SIG-M5 treated with dmso at 0.1 percent for 504 hours (cell line): ENCODE measurements at regions not wholly inside any gene's neighbourhood (a gene's known extent, or its start where the extent isn't known, plus 50 kb on each side); places are given as distances from the start of the nearest gene placed in this dataset.

ENCODE experiments used
- DNase-seq: peaks from one replicate; lab custom pipeline; 2025; ENCODE audit not compliant: unreplicated experiment; lab: John Stamatoyannopoulos, UW

GRCh38 chr17:13735861-13736260, 134.1 kb upstream of the HS3ST3A1 start:
- DNase-seq, result no peak

GRCh38 chr17:13736916-13737315, 135.2 kb upstream of the HS3ST3A1 start:
- DNase-seq, result no peak

GRCh38 chr17:13740686-13741085, 139.0 kb upstream of the HS3ST3A1 start:
- DNase-seq, result no peak

- no peak for DNase-seq
Observed at GRCh38 chr17:13741744-13742143, 140.0 kb upstream of the HS3ST3A1 start.

GRCh38 chr17:13743906-13744305, 142.2 kb upstream of the HS3ST3A1 start:
- no peak for DNase-seq

- DNase-seq, result peak; percentile 8
Observed at GRCh38 chr17:13746404-13746803, 144.7 kb upstream of the HS3ST3A1 start.

- no peak for DNase-seq
Observed at GRCh38 chr17:13749166-13749890, 147.6 kb upstream of the HS3ST3A1 start.

- no peak for DNase-seq
Observed at GRCh38 chr17:13749891-13750235, 148.1 kb upstream of the HS3ST3A1 start.

GRCh38 chr17:13750816-13751793, 149.4 kb upstream of the HS3ST3A1 start:
- peak; percentile 6 for DNase-seq

- no peak for DNase-seq
Observed at GRCh38 chr17:13753154-13753553, 151.4 kb upstream of the HS3ST3A1 start.

- DNase-seq, result no peak
Observed at GRCh38 chr17:13753771-13754170, 152.0 kb upstream of the HS3ST3A1 start.

GRCh38 chr17:13755851-13756250, 154.1 kb upstream of the HS3ST3A1 start:
- DNase-seq, result no peak

GRCh38 chr17:13756763-13757162, 155.0 kb upstream of the HS3ST3A1 start:
- DNase-seq, result no peak

GRCh38 chr17:13757871-13758270, 156.1 kb upstream of the HS3ST3A1 start:
- no peak for DNase-seq

GRCh38 chr17:13759518-13760335, 158.0 kb upstream of the HS3ST3A1 start:
- DNase-seq, result no peak

GRCh38 chr17:13761038-13761603, 159.4 kb upstream of the HS3ST3A1 start:
- DNase-seq, result no peak

GRCh38 chr17:13765701-13766100, 164.0 kb upstream of the HS3ST3A1 start:
- DNase-seq, result no peak

GRCh38 chr17:13770702-13771101, 169.0 kb upstream of the HS3ST3A1 start:
- DNase-seq, result no peak

GRCh38 chr17:13775450-13775849, 173.7 kb upstream of the HS3ST3A1 start:
- no peak for DNase-seq

- no peak for DNase-seq
Observed at GRCh38 chr17:13776027-13776551, 174.4 kb upstream of the HS3ST3A1 start.

GRCh38 chr17:13777003-13777402, 175.3 kb upstream of the HS3ST3A1 start:
- no peak for DNase-seq
